ENCODE measurements at regions not wholly inside any gene's neighbourhood (a gene's known extent, or its start where the extent isn't known, plus 50 kb on each side); places are given as distances from the start of the nearest gene placed in this dataset.

GRCh38 chr14:84403585-84403984 lies 1126.4 kb upstream of the FLRT2 start:
- no peaks in the 10 kb centered on the region for H3K9me3 ChIP-seq (ENCODE audit: control insufficient read depth, low read length)
- H3K4me1 ChIP-seq (ENCODE audit: control insufficient read depth in 1 of 2, insufficient read depth in 2 of 2, low read length in 2 of 2), result no peaks in the 10 kb centered on the region
- H3K27ac ChIP-seq (ENCODE audit: low read depth in 1 of 2, low read length in 2 of 2), result no peak overlapping the region
- H3K36me3 ChIP-seq (ENCODE audit: control insufficient read depth in 1 of 2, insufficient read depth in 2 of 2, low read length in 1 of 2), result no peaks in the 10 kb centered on the region
- intact Hi-C loops (cut with DNase I), result no loop called here
- H3K4me3 ChIP-seq (ENCODE audit: low read length in 2 of 2), result no peak overlapping the region
- H3K27me3 ChIP-seq (ENCODE audit: control insufficient read depth in 1 of 2, insufficient read depth in 2 of 2, low read length in 1 of 2), result no peaks in the 10 kb centered on the region
- ATAC-seq (ENCODE audit: low FRiP score), result no peak
- no peak for DNase-seq
- WGBS, 2 donors, result 89 to 90% methylated on average over 2 of the region's 2 CpGs

GRCh38 chr14:84404246-84404645 lies 1125.7 kb upstream of the FLRT2 start:
- ATAC-seq (ENCODE audit: low FRiP score) (no peak), DNase-seq (no peak)
- Histone ChIP-seq H3K4me3 (ENCODE audit: low read length in 2 of 2) (no peak overlapping the region), H3K9me3 (ENCODE audit: control insufficient read depth, low read length) (no peaks in the 10 kb centered on the region), H3K36me3 (ENCODE audit: control insufficient read depth in 1 of 2, insufficient read depth in 2 of 2, low read length in 1 of 2) (no peaks in the 10 kb centered on the region), H3K27ac (ENCODE audit: low read depth in 1 of 2, low read length in 2 of 2) (no peak overlapping the region), H3K4me1 (ENCODE audit: control insufficient read depth in 1 of 2, insufficient read depth in 2 of 2, low read length in 2 of 2) (no peaks in the 10 kb centered on the region), H3K27me3 (ENCODE audit: control insufficient read depth in 1 of 2, insufficient read depth in 2 of 2, low read length in 1 of 2) (no peaks in the 10 kb centered on the region)
- intact Hi-C loops (cut with DNase I), result no loop called here
- 98% methylated on average over 3 of the region's 3 CpGs for WGBS, 2 donors

DNA sequence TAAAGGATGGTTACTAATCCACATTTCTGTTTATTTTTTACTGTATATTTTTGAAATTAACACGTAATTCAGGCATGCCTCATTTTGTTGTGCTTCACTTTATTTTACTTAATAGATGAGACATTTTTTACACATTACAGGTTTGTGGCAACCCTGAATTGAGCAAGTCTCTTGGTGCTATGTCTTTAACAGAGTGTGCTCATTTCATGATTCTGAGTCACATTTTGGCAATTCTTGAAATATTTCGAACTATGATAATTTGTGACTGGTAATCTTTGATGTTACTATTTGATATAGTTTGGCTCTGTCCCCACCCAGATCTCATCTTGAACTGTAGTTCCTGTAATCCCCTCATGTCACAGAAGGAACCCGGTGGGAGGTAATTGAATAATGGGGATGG lies 1120.5 kb upstream of the FLRT2 start:
- intact Hi-C loops (cut with DNase I), result no loop called here
- no peak overlapping the region for H3K4me3 ChIP-seq (ENCODE audit: low read length in 2 of 2)

GRCh38 chr14:84410344-84410743 lies 1119.6 kb upstream of the FLRT2 start:
- Histone ChIP-seq H3K9me3 (ENCODE audit: control insufficient read depth, low read length) (no peaks in the 10 kb centered on the region), H3K27me3 (ENCODE audit: control insufficient read depth in 1 of 2, insufficient read depth in 2 of 2, low read length in 1 of 2) (no peaks in the 10 kb centered on the region), H3K4me1 (ENCODE audit: control insufficient read depth in 1 of 2, insufficient read depth in 2 of 2, low read length in 2 of 2) (no peaks in the 10 kb centered on the region), H3K27ac (ENCODE audit: low read depth in 1 of 2, low read length in 2 of 2) (no peak overlapping the region), H3K4me3 (ENCODE audit: low read length in 2 of 2) (no peak overlapping the region), H3K36me3 (ENCODE audit: control insufficient read depth in 1 of 2, insufficient read depth in 2 of 2, low read length in 1 of 2) (no peaks in the 10 kb centered on the region)
- no peak for DNase-seq
- WGBS, 2 donors, result 24 to 63% methylated on average over 3 of the region's 3 CpGs
- intact Hi-C loops (cut with DNase I), result no loop called here
- no peak for ATAC-seq (ENCODE audit: low FRiP score)

More for the DNA sequence above, 1120.5 kb upstream of the FLRT2 start:
- no peak for DNase-seq
- Histone ChIP-seq H3K4me1 (ENCODE audit: control insufficient read depth in 1 of 2, insufficient read depth in 2 of 2, low read length in 2 of 2) (no peaks in the 10 kb centered on the region), H3K27ac (ENCODE audit: low read depth in 1 of 2, low read length in 2 of 2) (no peak overlapping the region), H3K9me3 (ENCODE audit: control insufficient read depth, low read length) (no peaks in the 10 kb centered on the region), H3K27me3 (ENCODE audit: control insufficient read depth in 1 of 2, insufficient read depth in 2 of 2, low read length in 1 of 2) (no peaks in the 10 kb centered on the region), H3K36me3 (ENCODE audit: control insufficient read depth in 1 of 2, insufficient read depth in 2 of 2, low read length in 1 of 2) (no peaks in the 10 kb centered on the region)
- no peak for ATAC-seq (ENCODE audit: low FRiP score)
- WGBS, 2 donors, result 71 to 73% methylated on average over 3 of the region's 3 CpGs

DNA sequence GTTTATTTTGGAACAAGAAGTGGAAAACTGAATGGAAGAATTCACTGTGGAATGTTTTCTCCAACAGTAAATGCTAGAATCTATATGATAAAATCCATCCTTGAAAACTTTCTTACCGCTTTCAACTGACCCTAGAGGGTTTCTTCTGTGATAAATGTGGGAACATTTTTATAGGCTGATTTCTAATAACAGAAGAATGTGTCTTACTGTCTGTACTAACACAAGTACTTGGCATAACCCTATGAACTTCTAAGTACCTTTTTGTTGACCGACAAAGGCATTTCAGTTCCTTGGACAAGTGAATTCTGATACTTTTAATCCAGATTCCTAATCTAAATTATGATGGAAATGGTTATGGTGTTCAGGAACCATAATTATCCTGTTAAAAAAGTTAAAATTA lies 1109.7 kb upstream of the FLRT2 start:
- peaks cover 4% of the 10 kb centered on the region for H3K9me3 ChIP-seq (ENCODE audit: control insufficient read depth, low read length)
- ATAC-seq (ENCODE audit: low FRiP score) (no peak), DNase-seq (no peak)
- WGBS, 2 donors, result 8 to 18% methylated on average over 2 of the region's 2 CpGs
- no peaks in the 10 kb centered on the region for H3K4me1 ChIP-seq (ENCODE audit: control insufficient read depth in 1 of 2, insufficient read depth in 2 of 2, low read length in 2 of 2)
- intact Hi-C loops (cut with DNase I), result no loop called here
- H3K4me3 ChIP-seq (ENCODE audit: low read length in 2 of 2), result no peak overlapping the region
- H3K27ac ChIP-seq (ENCODE audit: low read depth in 1 of 2, low read length in 2 of 2), result no peak overlapping the region
- H3K36me3 ChIP-seq (ENCODE audit: control insufficient read depth in 1 of 2, insufficient read depth in 2 of 2, low read length in 1 of 2), result no peaks in the 10 kb centered on the region
- no peaks in the 10 kb centered on the region for H3K27me3 ChIP-seq (ENCODE audit: control insufficient read depth in 1 of 2, insufficient read depth in 2 of 2, low read length in 1 of 2)

- no peaks in the 10 kb centered on the region for H3K36me3 ChIP-seq (ENCODE audit: control insufficient read depth in 1 of 2, insufficient read depth in 2 of 2, low read length in 1 of 2)
- ATAC-seq (ENCODE audit: low FRiP score) (no peak), DNase-seq (no peak)
- intact Hi-C loops (cut with DNase I), result no loop called here
- no peaks in the 10 kb centered on the region for H3K27me3 ChIP-seq (ENCODE audit: control insufficient read depth in 1 of 2, insufficient read depth in 2 of 2, low read length in 1 of 2)
- peaks cover 4% of the 10 kb centered on the region for H3K9me3 ChIP-seq (ENCODE audit: control insufficient read depth, low read length)
- no peak overlapping the region for H3K4me3 ChIP-seq (ENCODE audit: low read length in 2 of 2)
- no peaks in the 10 kb centered on the region for H3K4me1 ChIP-seq (ENCODE audit: control insufficient read depth in 1 of 2, insufficient read depth in 2 of 2, low read length in 2 of 2)
- H3K27ac ChIP-seq (ENCODE audit: low read depth in 1 of 2, low read length in 2 of 2), result no peak overlapping the region
These were observed 1108.3 kb upstream of the FLRT2 start for GRCh38 chr14:84421621-84422020.

DNA sequence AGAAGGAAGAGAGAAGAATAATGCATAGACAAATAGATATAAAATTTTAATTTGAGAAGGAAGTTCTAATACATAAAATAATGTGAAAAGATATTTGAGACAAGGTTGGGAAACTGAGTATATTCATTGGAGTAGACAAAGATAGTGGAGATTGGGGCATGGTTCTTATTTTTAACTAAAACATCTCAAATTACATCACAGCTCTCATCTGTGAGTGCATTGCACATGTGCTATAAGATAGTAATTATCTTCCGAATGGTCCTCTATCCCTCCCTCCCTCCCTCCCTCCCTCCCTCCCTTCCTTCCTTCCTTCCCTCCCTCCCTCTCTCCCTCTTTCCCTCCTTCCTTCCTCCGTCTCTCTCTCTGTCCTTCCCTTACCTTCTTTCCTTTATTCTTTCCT lies 1104.0 kb upstream of the FLRT2 start:
- Histone ChIP-seq H3K27me3 (ENCODE audit: control insufficient read depth in 1 of 2, insufficient read depth in 2 of 2, low read length in 1 of 2) (no peaks in the 10 kb centered on the region), H3K9me3 (ENCODE audit: control insufficient read depth, low read length) (no peaks in the 10 kb centered on the region), H3K4me3 (ENCODE audit: low read length in 2 of 2) (no peak overlapping the region), H3K27ac (ENCODE audit: low read depth in 1 of 2, low read length in 2 of 2) (no peak overlapping the region), H3K4me1 (ENCODE audit: control insufficient read depth in 1 of 2, insufficient read depth in 2 of 2, low read length in 2 of 2) (no peaks in the 10 kb centered on the region), H3K36me3 (ENCODE audit: control insufficient read depth in 1 of 2, insufficient read depth in 2 of 2, low read length in 1 of 2) (no peaks in the 10 kb centered on the region)
- intact Hi-C loops (cut with DNase I), result no loop called here
- ATAC-seq (ENCODE audit: low FRiP score) (no peak), DNase-seq (no peak)
- 88 to 95% methylated on average over 2 of the region's 2 CpGs for WGBS, 2 donors

- no peak overlapping the region for H3K27ac ChIP-seq (ENCODE audit: low read depth in 1 of 2, low read length in 2 of 2)
- intact Hi-C loops (cut with DNase I), result no loop called here
- DNase-seq, result no peak
- H3K9me3 ChIP-seq (ENCODE audit: control insufficient read depth, low read length), result no peaks in the 10 kb centered on the region
- no peaks in the 10 kb centered on the region for H3K27me3 ChIP-seq (ENCODE audit: control insufficient read depth in 1 of 2, insufficient read depth in 2 of 2, low read length in 1 of 2)
- ATAC-seq (ENCODE audit: low FRiP score), result no peak
- no peaks in the 10 kb centered on the region for H3K36me3 ChIP-seq (ENCODE audit: control insufficient read depth in 1 of 2, insufficient read depth in 2 of 2, low read length in 1 of 2)
- H3K4me3 ChIP-seq (ENCODE audit: low read length in 2 of 2), result no peak overlapping the region
- H3K4me1 ChIP-seq (ENCODE audit: control insufficient read depth in 1 of 2, insufficient read depth in 2 of 2, low read length in 2 of 2), result no peaks in the 10 kb centered on the region
These were observed 1097.3 kb upstream of the FLRT2 start for GRCh38 chr14:84432676-84433075.

GRCh38 chr14:84433961-84434360 lies 1096.0 kb upstream of the FLRT2 start:
- Histone ChIP-seq H3K27ac (ENCODE audit: low read depth in 1 of 2, low read length in 2 of 2) (no peak overlapping the region), H3K4me3 (ENCODE audit: low read length in 2 of 2) (no peak overlapping the region), H3K36me3 (ENCODE audit: control insufficient read depth in 1 of 2, insufficient read depth in 2 of 2, low read length in 1 of 2) (no peaks in the 10 kb centered on the region), H3K9me3 (ENCODE audit: control insufficient read depth, low read length) (no peaks in the 10 kb centered on the region), H3K27me3 (ENCODE audit: control insufficient read depth in 1 of 2, insufficient read depth in 2 of 2, low read length in 1 of 2) (no peaks in the 10 kb centered on the region), H3K4me1 (ENCODE audit: control insufficient read depth in 1 of 2, insufficient read depth in 2 of 2, low read length in 2 of 2) (no peaks in the 10 kb centered on the region)
- no peak for ATAC-seq (ENCODE audit: low FRiP score)
- DNase-seq, result no peak
- intact Hi-C loops (cut with DNase I), result no loop called here
- WGBS, 2 donors, result 22 to 23% methylated on average over 2 of the region's 2 CpGs

All from aorta (tissue), 5 donors.